ENCODE measurements at regions not wholly inside any gene's neighbourhood (a gene's known extent, or its start where the extent isn't known, plus 50 kb on each side); places are given as distances from the start of the nearest gene placed in this dataset.

- Histone ChIP-seq H4K20me1 (ENCODE audit: low read depth, low read length) (no peaks in the 10 kb centered on the region), H3K4me3 (ENCODE audit: insufficient read depth, low read length, poor library complexity, severe bottlenecking) (no peak overlapping the region), H3F3A (ENCODE audit: insufficient read depth) (no peaks in the 10 kb centered on the region), H3K36me3 (ENCODE audit: low read length) (no peaks in the 10 kb centered on the region), H3K9ac (ENCODE audit: low read length) (no peak overlapping the region), H3K9me3 (ENCODE audit: insufficient read depth, low read length) (no peaks in the 10 kb centered on the region), H3K27ac (ENCODE audit: low read depth, low read length) (no peak overlapping the region), H2AFZ (ENCODE audit: low read depth, low read length, severe bottlenecking) (no peak overlapping the region), H3K4me2 (ENCODE audit: low read depth, low read length, poor library complexity, severe bottlenecking) (no peak overlapping the region), H3K27me3 (ENCODE audit: low read length) (no peaks in the 10 kb centered on the region), H3K9me2 (replicated peaks; ENCODE audit: insufficient read depth, low read length) (no peaks in the 10 kb centered on the region), H3K79me2 (ENCODE audit: insufficient read depth, low read length) (no peaks in the 10 kb centered on the region)
- no peak for TF ChIP-seq CTCF (IDR thresholded peaks at IDR 0.05; ENCODE audit: insufficient read depth, low read length, poor library complexity, severe bottlenecking)
- TF ChIP-seq EZH2phosphoT487 (conservative IDR thresholded peaks at IDR 0.05; ENCODE audit: low read length), result no peak
These were observed 155.4 kb downstream of the DLL1 start for GRCh38 chr6:170135461-170135820.

- Histone ChIP-seq H3F3A (ENCODE audit: insufficient read depth) (no peaks in the 10 kb centered on the region), H3K9me2 (replicated peaks; ENCODE audit: insufficient read depth, low read length) (no peaks in the 10 kb centered on the region), H3K36me3 (ENCODE audit: low read length) (no peaks in the 10 kb centered on the region), H3K9me3 (ENCODE audit: insufficient read depth, low read length) (no peaks in the 10 kb centered on the region), H3K27me3 (ENCODE audit: low read length) (no peaks in the 10 kb centered on the region), H3K4me3 (ENCODE audit: insufficient read depth, low read length, poor library complexity, severe bottlenecking) (no peak overlapping the region), H4K20me1 (ENCODE audit: low read depth, low read length) (no peaks in the 10 kb centered on the region), H3K79me2 (ENCODE audit: insufficient read depth, low read length) (no peaks in the 10 kb centered on the region), H3K27ac (ENCODE audit: low read depth, low read length) (no peak overlapping the region), H3K9ac (ENCODE audit: low read length) (no peak overlapping the region), H2AFZ (ENCODE audit: low read depth, low read length, severe bottlenecking) (no peak overlapping the region), H3K4me2 (ENCODE audit: low read depth, low read length, poor library complexity, severe bottlenecking) (no peak overlapping the region)
- TF ChIP-seq EZH2phosphoT487 (conservative IDR thresholded peaks at IDR 0.05; ENCODE audit: low read length), result no peak
- TF ChIP-seq CTCF (IDR thresholded peaks at IDR 0.05; ENCODE audit: insufficient read depth, low read length, poor library complexity, severe bottlenecking), result no peak
These were observed 156.1 kb downstream of the DLL1 start for GRCh38 chr6:170134471-170135440.

DNA sequence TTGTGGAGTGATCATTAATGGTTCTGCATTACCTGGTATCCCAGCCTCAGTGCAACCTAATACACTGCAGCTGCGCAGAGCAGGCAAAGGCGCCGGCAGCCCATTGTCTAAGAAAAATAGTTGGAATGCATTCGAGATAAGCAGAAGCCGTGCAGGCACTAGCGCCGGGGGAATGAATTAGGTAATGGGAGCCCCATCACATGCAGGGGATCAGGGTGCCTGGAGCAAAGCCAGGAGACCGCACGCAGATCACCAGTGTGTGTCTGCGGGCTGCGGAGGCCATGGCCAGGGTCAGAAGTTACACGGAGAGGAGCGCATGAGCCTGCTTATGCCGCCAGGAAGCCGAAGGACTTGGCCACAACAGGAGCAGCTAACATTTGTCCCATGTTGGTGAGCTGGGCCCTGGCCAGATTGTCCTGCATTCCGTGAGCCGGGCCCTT is 156.8 kb downstream of the DLL1 start:
- no peaks in the 10 kb centered on the region for H3K79me2 ChIP-seq (ENCODE audit: insufficient read depth, low read length)
- no peaks in the 10 kb centered on the region for H3K9me3 ChIP-seq (ENCODE audit: insufficient read depth, low read length)
- H3K9me2 ChIP-seq (replicated peaks; ENCODE audit: insufficient read depth, low read length), result no peaks in the 10 kb centered on the region
- no peak for TF ChIP-seq CTCF (IDR thresholded peaks at IDR 0.05; ENCODE audit: insufficient read depth, low read length, poor library complexity, severe bottlenecking)
- no peak for TF ChIP-seq EZH2phosphoT487 (conservative IDR thresholded peaks at IDR 0.05; ENCODE audit: low read length)
- H3K27me3 ChIP-seq (ENCODE audit: low read length), result no peaks in the 10 kb centered on the region
- H3K9ac ChIP-seq (ENCODE audit: low read length), result no peak overlapping the region
- H3K27ac ChIP-seq (ENCODE audit: low read depth, low read length), result no peak overlapping the region
- no peak overlapping the region for H3K4me2 ChIP-seq (ENCODE audit: low read depth, low read length, poor library complexity, severe bottlenecking)
- H3K4me3 ChIP-seq (ENCODE audit: insufficient read depth, low read length, poor library complexity, severe bottlenecking), result no peak overlapping the region
- H2AFZ ChIP-seq (ENCODE audit: low read depth, low read length, severe bottlenecking), result no peak overlapping the region
- H4K20me1 ChIP-seq (ENCODE audit: low read depth, low read length), result no peaks in the 10 kb centered on the region
- no peaks in the 10 kb centered on the region for H3F3A ChIP-seq (ENCODE audit: insufficient read depth)
- no peaks in the 10 kb centered on the region for H3K36me3 ChIP-seq (ENCODE audit: low read length)

Data from SU-DHL-6 (cell line).